Stimulated activated CD4-positive, alpha-beta T cell treated with anti-CD3 and anti-CD28 coated beads, Interleukin-4, amount 100 ng/mL, for 1 hour (primary cell): ENCODE measurements at regions not wholly inside any gene's neighbourhood (a gene's known extent, or its start where the extent isn't known, plus 50 kb on each side); places are given as distances from the start of the nearest gene placed in this dataset.
"Not testable (repeated sequence)": the region's sequence is repeated elsewhere in the genome, so short reads cannot be mapped to it uniquely, and the experiment has no call there.

Source experiments
- DNase-seq: peaks from one replicate; pipeline ENCODE4 v3.0.0-alpha.2; 2020

- DNase-seq, result no peak
Measured at GRCh38 chr9:86997156-86997555, 49.9 kb upstream of the GAS1 start.

GRCh38 chr9:86997951-86998350 lies 50.6 kb upstream of the GAS1 start:
- no peak for DNase-seq

- no peak for DNase-seq
Measured at GRCh38 chr9:87002517-87002916, 55.2 kb upstream of the GAS1 start.

GRCh38 chr9:87004016-87004415 lies 56.7 kb upstream of the GAS1 start:
- no peak for DNase-seq

- no peak for DNase-seq
Measured at GRCh38 chr9:87006956-87007355, 59.6 kb upstream of the GAS1 start.

- no peak for DNase-seq
Measured at GRCh38 chr9:87007711-87008366, 60.5 kb upstream of the GAS1 start.

- DNase-seq, result no peak
Measured at GRCh38 chr9:87008667-87009066, 61.4 kb upstream of the GAS1 start.

GRCh38 chr9:87010626-87011025 lies 63.3 kb upstream of the GAS1 start:
- DNase-seq, result no peak

GRCh38 chr9:87011551-87011950 lies 64.2 kb upstream of the GAS1 start:
- no peak for DNase-seq

- no peak for DNase-seq
Measured at GRCh38 chr9:87013490-87013889, 66.2 kb upstream of the GAS1 start.

- no peak for DNase-seq
Measured at GRCh38 chr9:87014436-87014835, 67.1 kb upstream of the GAS1 start.

- no peak for DNase-seq
Measured at GRCh38 chr9:87016681-87017080, 69.4 kb upstream of the GAS1 start.

GRCh38 chr9:87020169-87020950 lies 73.1 kb upstream of the GAS1 start:
- DNase-seq, result no peak

GRCh38 chr9:87022178-87022577 lies 74.9 kb upstream of the GAS1 start:
- no peak for DNase-seq

GRCh38 chr9:87026204-87026603 lies 78.9 kb upstream of the GAS1 start:
- DNase-seq, result no peak

GRCh38 chr9:87028836-87029235 lies 81.5 kb upstream of the GAS1 start:
- not testable (repeated sequence) for DNase-seq

GRCh38 chr9:87029905-87030304 lies 82.6 kb upstream of the GAS1 start:
- no peak for DNase-seq

- no peak for DNase-seq
Measured at GRCh38 chr9:87034841-87035240, 87.5 kb upstream of the GAS1 start.

- DNase-seq, result no peak
Measured at GRCh38 chr9:87035879-87036278, 88.6 kb upstream of the GAS1 start.

GRCh38 chr9:87036506-87036905 lies 89.2 kb upstream of the GAS1 start:
- DNase-seq, result no peak

GRCh38 chr9:87039809-87040392 lies 92.6 kb upstream of the GAS1 start:
- DNase-seq, result no peak

GRCh38 chr9:87040410-87041009 lies 93.2 kb upstream of the GAS1 start:
- no peak for DNase-seq

- DNase-seq, result not testable (repeated sequence)
Measured at GRCh38 chr9:87041553-87042235, 94.4 kb upstream of the GAS1 start.
